ENCODE measurements at regions not wholly inside any gene's neighbourhood (a gene's known extent, or its start where the extent isn't known, plus 50 kb on each side); places are given as distances from the start of the nearest gene placed in this dataset.

- intact Hi-C loops (cut with DNase I), result loop anchor here (10.0 kb wide), 1 partner anchor 119 kb away; no protein-coding TSS in a partner anchor
- no peak for DNase-seq
These were observed 272.4 kb downstream of the FIGN start for GRCh38 chr2:163463411-163463810.

GRCh38 chr2:163462993-163463392 lies 272.8 kb downstream of the FIGN start:
- DNase-seq, result no peak
- intact Hi-C loops (cut with DNase I), result loop anchor here (10.0 kb wide), 1 partner anchor 118 kb away; no protein-coding TSS in a partner anchor

- intact Hi-C loops (cut with DNase I), result loop anchor here (10.0 kb wide), 1 partner anchor 115 kb away; no protein-coding TSS in a partner anchor
These were observed 275.8 kb downstream of the FIGN start for GRCh38 chr2:163459986-163460385.

GRCh38 chr2:163456953-163457743 lies 278.7 kb downstream of the FIGN start:
- intact Hi-C loops (cut with DNase I), result no loop called here
- DNase-seq, result no peak

More at GRCh38 chr2:163459986-163460385, 275.8 kb downstream of the FIGN start:
- peak in 1 of 10 donors; percentile 70 for DNase-seq

GRCh38 chr2:163455815-163456214 lies 280.0 kb downstream of the FIGN start:
- intact Hi-C loops (cut with DNase I), result no loop called here
- DNase-seq, result no peak

GRCh38 chr2:163453920-163454319 lies 281.9 kb downstream of the FIGN start:
- intact Hi-C loops (cut with DNase I), result no loop called here
- DNase-seq, result no peak

GRCh38 chr2:163441603-163442002 lies 294.2 kb downstream of the FIGN start:
- DNase-seq, result no peak
- intact Hi-C loops (cut with DNase I), result no loop called here

GRCh38 chr2:163436963-163437362 lies 298.8 kb downstream of the FIGN start:
- intact Hi-C loops (cut with DNase I), result no loop called here
- no peak for DNase-seq

GRCh38 chr2:163428187-163428586 lies 307.6 kb downstream of the FIGN start:
- intact Hi-C loops (cut with DNase I), result no loop called here
- DNase-seq, result no peak

- intact Hi-C loops (cut with DNase I), result no loop called here
- DNase-seq, result no peak
These were observed 315.2 kb downstream of the FIGN start for GRCh38 chr2:163420604-163421003.

GRCh38 chr2:163419000-163419830 lies 316.6 kb downstream of the FIGN start:
- intact Hi-C loops (cut with DNase I), result no loop called here
- no peak for DNase-seq

GRCh38 chr2:163417596-163418337 lies 318.0 kb downstream of the FIGN start:
- intact Hi-C loops (cut with DNase I), result no loop called here

GRCh38 chr2:163414121-163414520 lies 321.7 kb downstream of the FIGN start:
- intact Hi-C loops (cut with DNase I), result no loop called here
- no peak for DNase-seq

More at GRCh38 chr2:163417596-163418337, 318.0 kb downstream of the FIGN start:
- DNase-seq, result no peak

GRCh38 chr2:163407296-163407695 lies 328.5 kb downstream of the FIGN start:
- intact Hi-C loops (cut with DNase I), result no loop called here
- DNase-seq, result no peak

- DNase-seq, result no peak
- intact Hi-C loops (cut with DNase I), result no loop called here
These were observed 330.5 kb downstream of the FIGN start for GRCh38 chr2:163405298-163405697.

GRCh38 chr2:163401481-163401880 lies 334.3 kb downstream of the FIGN start:
- no peak for DNase-seq
- intact Hi-C loops (cut with DNase I), result no loop called here

GRCh38 chr2:163397451-163397850 lies 338.4 kb downstream of the FIGN start:
- intact Hi-C loops (cut with DNase I), result no loop called here
- DNase-seq, result no peak

GRCh38 chr2:163395602-163396001 lies 340.2 kb downstream of the FIGN start:
- intact Hi-C loops (cut with DNase I), result no loop called here
- DNase-seq, result no peak

GRCh38 chr2:163389838-163390237 lies 346.0 kb downstream of the FIGN start:
- DNase-seq, result no peak
- intact Hi-C loops (cut with DNase I), result no loop called here

- intact Hi-C loops (cut with DNase I), result no loop called here
These were observed 360.3 kb downstream of the FIGN start for GRCh38 chr2:163375472-163375871.

GRCh38 chr2:163375070-163375469 lies 360.7 kb downstream of the FIGN start:
- intact Hi-C loops (cut with DNase I), result no loop called here
- DNase-seq, result no peak

More at GRCh38 chr2:163375472-163375871, 360.3 kb downstream of the FIGN start:
- DNase-seq, result no peak

All from posterior cingulate gyrus (tissue), 11 donors.